Glomerular visceral epithelial cell (primary cell): ENCODE measurements at regions not wholly inside any gene's neighbourhood (a gene's known extent, or its start where the extent isn't known, plus 50 kb on each side); places are given as distances from the start of the nearest gene placed in this dataset.

ENCODE experiments used
- DNase-seq: peaks from one replicate; pipeline ENCODE4 v3.0.0-alpha.2; 2016; ENCODE audit errors: extremely low spot score

GRCh38 chr11:115030166-115030565 lies 351.8 kb downstream of the NXPE2 start:
- DNase-seq: no peak

- no peak for DNase-seq
These were observed 358.3 kb downstream of the NXPE2 start for GRCh38 chr11:115036406-115037180.

- DNase-seq: no peak
These were observed 363.7 kb downstream of the NXPE2 start for GRCh38 chr11:115042002-115042401.

- DNase-seq: no peak
These were observed 369.3 kb downstream of the NXPE2 start for GRCh38 chr11:115047631-115048030.

GRCh38 chr11:115049796-115050195 lies 371.5 kb downstream of the NXPE2 start:
- no peak for DNase-seq

GRCh38 chr11:115050756-115051155 lies 372.4 kb downstream of the NXPE2 start:
- DNase-seq: no peak

GRCh38 chr11:115051938-115052590 lies 373.7 kb downstream of the NXPE2 start:
- no peak for DNase-seq

GRCh38 chr11:115052601-115053000 lies 374.3 kb downstream of the NXPE2 start:
- no peak for DNase-seq

- DNase-seq: no peak
These were observed 376.5 kb downstream of the NXPE2 start for GRCh38 chr11:115054570-115055538.

- DNase-seq: no peak
These were observed 378.2 kb downstream of the NXPE2 start for GRCh38 chr11:115056514-115056913.

- DNase-seq: no peak
These were observed 382.5 kb downstream of the NXPE2 start for GRCh38 chr11:115060840-115061239.

- no peak for DNase-seq
These were observed 387.0 kb downstream of the NXPE2 start for GRCh38 chr11:115065314-115065713.

- DNase-seq: no peak
These were observed 387.7 kb downstream of the NXPE2 start for GRCh38 chr11:115065830-115066664.

- DNase-seq: no peak
These were observed 389.1 kb downstream of the NXPE2 start for GRCh38 chr11:115067471-115067870.

GRCh38 chr11:115067900-115068530 lies 389.7 kb downstream of the NXPE2 start:
- DNase-seq: no peak

GRCh38 chr11:115069599-115069998 lies 391.3 kb downstream of the NXPE2 start:
- no peak for DNase-seq

- no peak for DNase-seq
These were observed 397.0 kb downstream of the NXPE2 start for GRCh38 chr11:115075356-115075755.

- no peak for DNase-seq
These were observed 399.4 kb downstream of the NXPE2 start for GRCh38 chr11:115077740-115078139.

- no peak for DNase-seq
These were observed 400.4 kb downstream of the NXPE2 start for GRCh38 chr11:115078461-115079438.
